ENCODE measurements at regions not wholly inside any gene's neighbourhood (a gene's known extent, or its start where the extent isn't known, plus 50 kb on each side); places are given as distances from the start of the nearest gene placed in this dataset.

DNA sequence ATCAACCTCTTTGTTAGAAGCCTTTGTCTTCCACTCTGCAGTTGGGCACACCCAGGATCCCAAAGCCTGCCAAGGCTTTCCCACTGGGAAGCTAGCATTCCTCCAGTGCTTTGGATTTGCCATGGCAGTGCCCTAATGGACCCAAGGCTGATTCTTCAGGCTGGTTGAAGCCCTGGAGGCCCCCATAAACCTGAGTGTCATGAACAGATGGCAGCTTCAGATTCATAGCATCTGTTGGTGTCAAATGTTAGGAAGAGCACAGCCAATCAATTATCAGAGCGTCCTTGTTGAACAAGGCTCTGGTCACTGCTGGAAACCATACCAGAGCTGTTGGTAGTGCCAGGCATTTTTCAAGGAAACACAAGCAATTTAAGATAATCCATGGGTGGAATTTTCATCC lies 241.1 kb upstream of the KLF4 start:
- H3K27me3 Mint-ChIP-seq (ENCODE audit: low read depth, unreplicated experiment) = peaks cover 12% of the 10 kb centered on the region
- Histone ChIP-seq H3K4me2 (ENCODE audit: low read length) (no peak overlapping the region), H3K27me3 (ENCODE audit: insufficient read depth, low read length) (no peaks in the 10 kb centered on the region), H3K9me3 (ENCODE audit: insufficient read depth, low read depth, low read length) (no peaks in the 10 kb centered on the region), H4K20me1 (ENCODE audit: insufficient read depth, low read length) (no peaks in the 10 kb centered on the region), H3K9ac (ENCODE audit: low read length) (no peak overlapping the region), H3K36me3 (ENCODE audit: insufficient read depth, low read length) (no peaks in the 10 kb centered on the region), H3K4me1 (ENCODE audit: insufficient read depth, low read length) (peaks cover 23% of the 10 kb centered on the region), H3K79me2 (ENCODE audit: insufficient read depth, low read length) (no peaks in the 10 kb centered on the region), H3K27ac (ENCODE audit: low read depth, low read length) (no peak overlapping the region), H2AFZ (ENCODE audit: low read depth, low read length) (no peak overlapping the region), H3K4me3 (ENCODE audit: insufficient read depth, low read depth, low read length) (no peak overlapping the region)
- H3K4me1 Mint-ChIP-seq (ENCODE audit: low read depth, unreplicated experiment) = peaks cover 6% of the 10 kb centered on the region
- peaks cover 2% of the 10 kb centered on the region for H3K9me3 Mint-ChIP-seq (ENCODE audit: unreplicated experiment)
- H3K27ac Mint-ChIP-seq (ENCODE audit: unreplicated experiment) = no peak overlapping the region
- no peaks in the 10 kb centered on the region for H3K36me3 Mint-ChIP-seq (ENCODE audit: low read depth, unreplicated experiment)
- FAIRE-seq (no peak), DNase-seq (ENCODE audit: low read depth) (no peak)
- no peak overlapping the region for H3K4me3 Mint-ChIP-seq (ENCODE audit: unreplicated experiment)
- TF ChIP-seq EZH2 (IDR thresholded peaks at IDR 0.05; ENCODE audit: insufficient read depth, low read length) = no peak
- TF ChIP-seq, protein P1, sequence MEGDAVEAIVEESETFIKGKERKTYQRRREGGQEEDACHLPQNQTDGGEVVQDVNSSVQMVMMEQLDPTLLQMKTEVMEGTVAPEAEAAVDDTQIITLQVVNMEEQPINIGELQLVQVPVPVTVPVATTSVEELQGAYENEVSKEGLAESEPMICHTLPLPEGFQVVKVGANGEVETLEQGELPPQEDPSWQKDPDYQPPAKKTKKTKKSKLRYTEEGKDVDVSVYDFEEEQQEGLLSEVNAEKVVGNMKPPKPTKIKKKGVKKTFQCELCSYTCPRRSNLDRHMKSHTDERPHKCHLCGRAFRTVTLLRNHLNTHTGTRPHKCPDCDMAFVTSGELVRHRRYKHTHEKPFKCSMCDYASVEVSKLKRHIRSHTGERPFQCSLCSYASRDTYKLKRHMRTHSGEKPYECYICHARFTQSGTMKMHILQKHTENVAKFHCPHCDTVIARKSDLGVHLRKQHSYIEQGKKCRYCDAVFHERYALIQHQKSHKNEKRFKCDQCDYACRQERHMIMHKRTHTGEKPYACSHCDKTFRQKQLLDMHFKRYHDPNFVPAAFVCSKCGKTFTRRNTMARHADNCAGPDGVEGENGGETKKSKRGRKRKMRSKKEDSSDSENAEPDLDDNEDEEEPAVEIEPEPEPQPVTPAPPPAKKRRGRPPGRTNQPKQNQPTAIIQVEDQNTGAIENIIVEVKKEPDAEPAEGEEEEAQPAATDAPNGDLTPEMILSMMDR (IDR thresholded peaks at IDR 0.05; ENCODE audit: insufficient read depth, low read depth, low read length) = no peak

DNA sequence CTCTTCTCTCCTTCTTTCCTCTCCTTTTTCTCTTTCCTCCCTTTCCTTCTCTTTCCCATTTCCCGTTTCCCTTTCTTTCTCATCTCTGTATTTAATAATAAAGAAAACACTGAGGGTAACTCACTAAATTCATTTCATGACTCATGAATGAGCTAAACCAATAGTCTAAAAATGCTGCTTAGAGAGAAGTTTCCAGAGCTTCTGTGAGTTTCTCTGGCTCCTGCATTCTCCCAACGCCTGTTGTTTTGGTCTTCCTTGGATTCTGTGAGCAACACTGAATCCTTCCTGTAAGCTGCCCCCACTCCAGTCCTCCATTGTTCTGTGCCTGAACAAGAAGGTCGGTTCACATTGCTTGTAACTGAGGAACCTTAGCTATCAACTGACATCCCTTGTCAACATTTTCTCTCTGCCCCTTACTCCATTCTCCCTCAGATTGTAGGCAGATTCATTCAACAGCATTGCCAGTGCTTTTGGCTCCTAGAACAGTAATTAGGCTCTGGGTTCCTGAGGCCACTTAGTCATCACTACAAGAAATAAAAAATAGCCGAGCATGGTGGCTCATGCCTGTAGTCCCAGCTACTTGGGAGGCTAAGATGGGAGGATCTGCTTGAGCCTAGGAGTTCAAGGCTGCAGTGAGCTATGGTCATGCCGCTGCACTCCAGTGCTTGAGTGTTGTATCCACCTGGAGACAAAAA lies 237.7 kb upstream of the KLF4 start:
- TF ChIP-seq EZH2 (IDR thresholded peaks at IDR 0.05; ENCODE audit: insufficient read depth, low read length) = no peak
- TF ChIP-seq, protein P1 (IDR thresholded peaks at IDR 0.05; ENCODE audit: insufficient read depth, low read depth, low read length) = no peak
- peak; percentile 39 for DNase-seq (ENCODE audit: low read depth)
- H2AFZ ChIP-seq (ENCODE audit: low read depth, low read length) = peak overlapping the region; percentile 38
- peak overlapping the region; percentile 7 for H3K9ac ChIP-seq (ENCODE audit: low read length)
- Mint-ChIP-seq H3K4me3 (ENCODE audit: unreplicated experiment) (no peak overlapping the region), H3K4me1 (ENCODE audit: low read depth, unreplicated experiment) (peaks cover 6% of the 10 kb centered on the region), H3K9me3 (ENCODE audit: unreplicated experiment) (peaks cover 2% of the 10 kb centered on the region), H3K36me3 (ENCODE audit: low read depth, unreplicated experiment) (no peaks in the 10 kb centered on the region), H3K27me3 (ENCODE audit: low read depth, unreplicated experiment) (peaks cover 13% of the 10 kb centered on the region), H3K27ac (ENCODE audit: unreplicated experiment) (peak overlapping the region; percentile 86)
- H3K36me3 ChIP-seq (ENCODE audit: insufficient read depth, low read length) = no peaks in the 10 kb centered on the region
- FAIRE-seq = no peak
- H3K9me3 ChIP-seq (ENCODE audit: insufficient read depth, low read depth, low read length) = no peaks in the 10 kb centered on the region
- H3K79me2 ChIP-seq (ENCODE audit: insufficient read depth, low read length) = no peaks in the 10 kb centered on the region
- peaks cover 7% of the 10 kb centered on the region for H3K4me1 ChIP-seq (ENCODE audit: insufficient read depth, low read length)
- H3K27me3 ChIP-seq (ENCODE audit: insufficient read depth, low read length) = no peaks in the 10 kb centered on the region
- H4K20me1 ChIP-seq (ENCODE audit: insufficient read depth, low read length) = no peaks in the 10 kb centered on the region
- peak overlapping the region; percentile 48 for H3K27ac ChIP-seq (ENCODE audit: low read depth, low read length)
- H3K4me3 ChIP-seq (ENCODE audit: insufficient read depth, low read depth, low read length) = no peak overlapping the region
- H3K4me2 ChIP-seq (ENCODE audit: low read length) = peak overlapping the region; percentile 7

DNA sequence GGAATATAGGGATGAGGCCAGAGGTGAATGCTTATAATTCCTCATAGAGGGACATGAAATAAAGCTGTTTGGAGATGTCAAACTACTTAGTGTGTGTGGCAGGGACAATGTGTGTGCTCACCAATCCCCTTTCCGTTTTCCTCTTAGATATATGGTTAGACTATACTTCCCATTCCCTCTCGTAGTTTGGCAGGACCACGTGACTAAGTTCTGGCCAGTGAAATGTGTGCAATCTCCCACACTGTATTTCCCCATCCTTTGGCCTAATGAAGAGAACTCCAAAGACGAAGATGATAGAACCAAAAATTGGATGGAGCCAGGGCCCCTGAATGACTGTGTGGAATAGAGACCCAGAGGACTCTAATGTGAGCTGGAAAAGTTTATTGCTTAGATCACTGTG lies 233.4 kb upstream of the KLF4 start:
- Mint-ChIP-seq H3K9me3 (ENCODE audit: unreplicated experiment) (peaks cover under 1% of the 10 kb centered on the region), H3K27ac (ENCODE audit: unreplicated experiment) (no peak overlapping the region), H3K4me3 (ENCODE audit: unreplicated experiment) (no peak overlapping the region), H3K27me3 (ENCODE audit: low read depth, unreplicated experiment) (peaks cover 20% of the 10 kb centered on the region), H3K36me3 (ENCODE audit: low read depth, unreplicated experiment) (no peaks in the 10 kb centered on the region), H3K4me1 (ENCODE audit: low read depth, unreplicated experiment) (peaks cover 6% of the 10 kb centered on the region)
- FAIRE-seq = no peak
- TF ChIP-seq, protein P1 (IDR thresholded peaks at IDR 0.05; ENCODE audit: insufficient read depth, low read depth, low read length) = no peak
- TF ChIP-seq EZH2 (IDR thresholded peaks at IDR 0.05; ENCODE audit: insufficient read depth, low read length) = no peak
- Histone ChIP-seq H3K4me1 (ENCODE audit: insufficient read depth, low read length) (peaks cover 7% of the 10 kb centered on the region), H2AFZ (ENCODE audit: low read depth, low read length) (no peak overlapping the region), H3K27ac (ENCODE audit: low read depth, low read length) (no peak overlapping the region), H3K4me2 (ENCODE audit: low read length) (no peak overlapping the region), H3K79me2 (ENCODE audit: insufficient read depth, low read length) (no peaks in the 10 kb centered on the region), H4K20me1 (ENCODE audit: insufficient read depth, low read length) (no peaks in the 10 kb centered on the region), H3K27me3 (ENCODE audit: insufficient read depth, low read length) (no peaks in the 10 kb centered on the region), H3K36me3 (ENCODE audit: insufficient read depth, low read length) (no peaks in the 10 kb centered on the region), H3K9me3 (ENCODE audit: insufficient read depth, low read depth, low read length) (no peaks in the 10 kb centered on the region), H3K4me3 (ENCODE audit: insufficient read depth, low read depth, low read length) (no peak overlapping the region), H3K9ac (ENCODE audit: low read length) (no peak overlapping the region)
- no peak for DNase-seq (ENCODE audit: low read depth)

Data from astrocyte (in vitro differentiated cells and primary cell).